SK-N-SH (cell line): ENCODE measurements at regions not wholly inside any gene's neighbourhood (a gene's known extent, or its start where the extent isn't known, plus 50 kb on each side); places are given as distances from the start of the nearest gene placed in this dataset.
"Not testable (repeated sequence)": the region's sequence is repeated elsewhere in the genome, so short reads cannot be mapped to it uniquely, and the experiment has no call there.

Experiments
- CTCF ChIA-PET: fragments of 300-600, 350-600 bp; formaldehyde crosslinking; extraction: SDS; loops from one replicate; lab custom pipeline; 2021; lab: Yijun Ruan, JAX
- POLR2A ChIA-PET: fragments of 350-600 bp; sonication (Branson Sonifier 250); formaldehyde crosslinking; extraction: SDS; loops from one replicate; lab custom pipeline; 2020; ENCODE audit warnings: antibody characterized with exemption, inconsistent platforms; lab: Yijun Ruan, JAX
- DNase-seq: peaks from one replicate; pipeline ENCODE4 v3.0.0; 2012
- H2AFZ ChIP-seq: fragments of 200-600 bp; sonication (generic); 2 replicates; pipeline ENCODE4 v1.8.1; 2016; ENCODE audit warnings: antibody characterized with exemption, mild to moderate bottlenecking, low read depth
- H3F3A ChIP-seq: fragments of 200-600 bp; sonication (generic); replicated peaks from 2 replicates; pipeline ENCODE3; 2016; ENCODE audit warnings: antibody characterized with exemption, mild to moderate bottlenecking; ENCODE audit not compliant: insufficient read depth
- H3K27ac ChIP-seq, 2 experiments: fragments of 200-500 bp in 1 of 2; fragments of 200-600 bp in 1 of 2; sonication (Bioruptor generic) in 1 of 2; sonication (generic), shearing (Covaris generic) in 1 of 2; 2 replicates each; pipeline versions ENCODE4 v1.5.1 to v1.6.1; 2014 to 2016; ENCODE audit warnings: low read depth in 2 of 2, inconsistent platforms in 1 of 2, low read length in 1 of 2, mild to moderate bottlenecking in 1 of 2, mixed read lengths in 1 of 2
- H3K27me3 ChIP-seq: fragments of 200-600 bp; sonication (generic), shearing (Covaris generic); 2 replicates; pipeline ENCODE4 v1.6.1; 2016; ENCODE audit warnings: mixed run types; ENCODE audit not compliant: insufficient read depth
- H3K36me3 ChIP-seq, 2 experiments: fragments of 200-500 bp in 1 of 2; fragments of 200-600 bp in 1 of 2; sonication (Bioruptor generic) in 1 of 2; sonication (generic) in 1 of 2; replicated peaks in 1 of 2; 2 replicates each; pipeline versions ENCODE3 to v1.5.1; 2014 to 2016; ENCODE audit warnings: low read length in 1 of 2, mild to moderate bottlenecking in 1 of 2; ENCODE audit not compliant: insufficient read depth in 2 of 2, control insufficient read depth in 1 of 2
- H3K4me1 ChIP-seq, 2 experiments: fragments of 200-500 bp in 1 of 2; fragments of 200-600 bp in 1 of 2; sonication (Bioruptor generic) in 1 of 2; sonication (generic), shearing (Covaris generic) in 1 of 2; 2 replicates each; pipeline versions ENCODE4 v1.5.1 to v1.6.1; 2014 to 2016; ENCODE audit warnings: low read depth in 1 of 2, low read length in 1 of 2, mixed run types in 1 of 2; ENCODE audit not compliant: insufficient read depth in 2 of 2, control insufficient read depth in 1 of 2
- H3K4me2 ChIP-seq: fragments of 200-600 bp; sonication (generic), shearing (Covaris generic); 2 replicates; pipeline ENCODE4 v1.6.1; 2017; ENCODE audit warnings: mixed run types
- H3K4me3 ChIP-seq, 2 experiments: fragments of 200-500 bp in 1 of 2; fragments of 200-600 bp in 1 of 2; sonication (Bioruptor generic) in 1 of 2; sonication (generic), shearing (Covaris generic) in 1 of 2; 2 replicates each; pipeline versions ENCODE4 v1.5.1 to v1.8.1; 2014 to 2016; ENCODE audit warnings: low read depth in 2 of 2, inconsistent platforms in 1 of 2, low read length in 1 of 2, mild to moderate bottlenecking in 1 of 2, mixed read lengths in 1 of 2, moderate library complexity in 1 of 2
- H3K79me2 ChIP-seq: fragments of 200-600 bp; sonication (generic); 2 replicates; pipeline ENCODE4 v1.8.1; 2017; ENCODE audit warnings: mild to moderate bottlenecking; ENCODE audit not compliant: insufficient read depth
- H3K9ac ChIP-seq: fragments of 200-600 bp; sonication (generic); 2 replicates; pipeline ENCODE4 v1.6.1; 2017; ENCODE audit warnings: mixed run types
- H3K9me2 ChIP-seq: fragments of 200-600 bp; sonication (generic); 2 replicates; pipeline ENCODE4 v1.6.1; 2017; ENCODE audit warnings: mixed run types
- H3K9me3 ChIP-seq: fragments of 200-600 bp; sonication (generic); 2 replicates; pipeline ENCODE4 v1.6.1; 2017; ENCODE audit warnings: mixed run types, mild to moderate bottlenecking, moderate library complexity
- H4K20me1 ChIP-seq: fragments of 200-600 bp; sonication (generic); 2 replicates; pipeline ENCODE4 v1.6.1; 2017; ENCODE audit warnings: mild to moderate bottlenecking, mixed run types; ENCODE audit not compliant: insufficient read depth
- EZH2phosphoT487 ChIP-seq: fragments of 200-600 bp; sonication (generic); IDR thresholded peaks from 2 replicates; pipeline ENCODE4 v1.6.1; 2017; ENCODE audit warnings: low read depth, mixed run types, mild to moderate bottlenecking, antibody characterized with exemption, moderate library complexity, borderline replicate concordance
- MEF2A ChIP-seq: IDR thresholded peaks from 2 replicates; pipeline ENCODE4 v1.4.0; 2012; ENCODE audit warnings: low read depth, borderline replicate concordance
- RAD21 ChIP-seq: IDR thresholded peaks from 2 replicates; pipeline ENCODE4 v1.6.1; 2012; ENCODE audit warnings: mild to moderate bottlenecking, low read length
- RFX5 ChIP-seq: IDR thresholded peaks from 2 replicates; pipeline ENCODE4 v1.6.1; 2012; ENCODE audit warnings: mild to moderate bottlenecking, improper control_type of control experiment, low read length
- SMC3 ChIP-seq: IDR thresholded peaks from 2 replicates; pipeline ENCODE4 v1.6.1; 2012; ENCODE audit warnings: low read depth, low read length, improper control_type of control experiment
- TEAD4 ChIP-seq: IDR thresholded peaks from 2 replicates; pipeline ENCODE4 v1.4.0; 2012; ENCODE audit warnings: mild to moderate bottlenecking, borderline replicate concordance; ENCODE audit not compliant: insufficient read depth
- USF1 ChIP-seq: IDR thresholded peaks from 2 replicates; pipeline ENCODE4 v1.4.0; 2012; ENCODE audit warnings: low read depth, borderline replicate concordance
- YY1 ChIP-seq: IDR thresholded peaks from 2 replicates; pipeline ENCODE4 v1.4.0; 2012; ENCODE audit warnings: low read depth, mild to moderate bottlenecking
- WGBS: methylation state at CpG from one replicate; pipeline ENCODE4 v1.1.6; 2017; ENCODE audit warnings: low lambda C conversion rate; 5-methylcytosine and 5-hydroxymethylcytosine counted together
- TF ChIP-seq, protein P1 (sequence below): IDR thresholded peaks from 2 replicates; pipeline ENCODE4; 2012
- TF ChIP-seq, protein P2 (sequence below): IDR thresholded peaks from 2 replicates; pipeline ENCODE4 v1.4.0; 2012; ENCODE audit warnings: low read depth

DNA sequence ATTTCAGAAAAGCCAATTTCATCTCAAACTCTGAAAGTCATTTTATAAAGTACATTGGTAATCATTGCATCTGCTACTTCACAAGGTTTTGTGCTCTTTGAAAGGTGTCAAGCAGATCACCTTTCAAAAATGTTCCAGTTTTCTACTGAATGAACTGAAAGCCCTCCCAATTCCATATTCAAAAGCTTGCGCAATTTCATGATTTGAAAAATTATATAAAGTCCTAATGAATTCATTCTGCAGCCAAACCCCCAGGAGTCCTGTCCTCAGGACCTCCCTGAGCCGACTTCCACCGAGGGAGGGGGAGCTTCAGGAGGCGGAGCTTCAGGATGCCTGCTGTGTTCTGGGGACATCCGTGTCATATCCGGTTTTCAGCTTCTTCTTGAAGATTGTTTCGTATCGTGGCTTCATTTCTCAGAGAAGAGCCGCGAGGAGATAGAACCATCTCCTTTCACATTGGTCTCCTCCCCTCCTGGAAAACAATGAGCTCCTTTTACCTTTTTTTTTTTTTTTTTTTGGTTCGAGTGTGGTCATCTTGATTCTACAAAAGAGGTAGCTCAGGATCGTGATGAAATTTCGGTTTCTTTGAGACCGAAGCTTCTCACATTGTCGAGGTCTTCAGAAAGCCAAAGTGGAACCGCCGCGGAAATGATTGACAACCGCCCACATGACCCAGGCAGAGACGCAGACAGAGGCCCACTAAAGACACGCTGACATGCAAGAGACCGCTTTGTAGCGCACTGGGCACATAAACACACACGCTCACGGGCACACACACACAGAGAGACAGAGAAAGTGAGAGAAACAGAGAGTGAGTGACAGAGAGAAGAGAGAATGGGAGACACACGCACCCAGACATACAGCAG lies 553.8 kb upstream of the ZNF337 start:
- CTCF ChIA-PET, H3K27ac ChIP-seq, POLR2A ChIA-PET, H3K36me3 ChIP-seq, H4K20me1 ChIP-seq, H3K9me2 ChIP-seq, H3K9me3 ChIP-seq, H3K4me1 ChIP-seq, H3F3A ChIP-seq, H3K27me3 ChIP-seq, H3K79me2 ChIP-seq: not testable (repeated sequence)
- TF ChIP-seq, protein P1, sequence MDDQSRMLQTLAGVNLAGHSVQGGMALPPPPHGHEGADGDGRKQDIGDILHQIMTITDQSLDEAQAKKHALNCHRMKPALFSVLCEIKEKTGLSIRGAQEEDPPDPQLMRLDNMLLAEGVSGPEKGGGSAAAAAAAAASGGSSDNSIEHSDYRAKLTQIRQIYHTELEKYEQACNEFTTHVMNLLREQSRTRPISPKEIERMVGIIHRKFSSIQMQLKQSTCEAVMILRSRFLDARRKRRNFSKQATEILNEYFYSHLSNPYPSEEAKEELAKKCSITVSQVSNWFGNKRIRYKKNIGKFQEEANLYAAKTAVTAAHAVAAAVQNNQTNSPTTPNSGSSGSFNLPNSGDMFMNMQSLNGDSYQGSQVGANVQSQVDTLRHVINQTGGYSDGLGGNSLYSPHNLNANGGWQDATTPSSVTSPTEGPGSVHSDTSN: peak; percentile 40; the same call in 1 of the 2 replicates
- H3K4me3 ChIP-seq: peak overlapping the region; percentile 39 to 54
- peak overlapping the region; percentile 3; the same call in 1 of the 2 replicates for H3K9ac ChIP-seq
- peak overlapping the region; percentile 92 for H2AFZ ChIP-seq
- H3K4me2 ChIP-seq: peak overlapping the region; percentile 66
- WGBS: 18% methylated on average over 26 of the region's 26 CpGs
- DNase-seq: peak; percentile 26

GRCh38 chr20:26243731-26244130 lies 547.1 kb upstream of the ZNF337 start:
- no peak for DNase-seq
- no peaks in the 10 kb centered on the region for H3K4me1 ChIP-seq
- 6% methylated on average over 4 of the region's 4 CpGs for WGBS
- ChIA-PET POLR2A (no interaction called here), CTCF (no interaction called here)
- TF ChIP-seq RAD21 (no peak), SMC3 (no peak), RFX5 (no peak), YY1 (no peak), USF1 (no peak), MEF2A (no peak), TEAD4 (no peak), EZH2phosphoT487 (no peak)
- TF ChIP-seq, protein P2, sequence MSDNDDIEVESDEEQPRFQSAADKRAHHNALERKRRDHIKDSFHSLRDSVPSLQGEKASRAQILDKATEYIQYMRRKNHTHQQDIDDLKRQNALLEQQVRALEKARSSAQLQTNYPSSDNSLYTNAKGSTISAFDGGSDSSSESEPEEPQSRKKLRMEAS: no peak
- no peak overlapping the region for H3K9ac ChIP-seq
- no peaks in the 10 kb centered on the region for H3K27me3 ChIP-seq
- peak overlapping the region; percentile 38; the same call in 1 of the 2 replicates for H2AFZ ChIP-seq
- H3K36me3 ChIP-seq: no peaks in the 10 kb centered on the region
- no peaks in the 10 kb centered on the region for H3F3A ChIP-seq
- H3K27ac ChIP-seq: no peak overlapping the region
- H3K4me3 ChIP-seq: peak overlapping the region; percentile 14 to 35; a peak in 2 of 4 replicates
- H3K79me2 ChIP-seq: no peaks in the 10 kb centered on the region
- no peaks in the 10 kb centered on the region for H3K9me3 ChIP-seq
- peak overlapping the region; percentile 49; the same call in 1 of the 2 replicates for H3K4me2 ChIP-seq
- no peaks in the 10 kb centered on the region for H3K9me2 ChIP-seq
- H4K20me1 ChIP-seq: no peaks in the 10 kb centered on the region

GRCh38 chr20:26220609-26221008 lies 524.0 kb upstream of the ZNF337 start:
- DNase-seq, H3K79me2 ChIP-seq, H3K9me3 ChIP-seq, H4K20me1 ChIP-seq, POLR2A ChIA-PET, H3K36me3 ChIP-seq, H3K9ac ChIP-seq, H3K9me2 ChIP-seq, CTCF ChIA-PET, H2AFZ ChIP-seq, H3K4me1 ChIP-seq, H3K4me2 ChIP-seq, H3K4me3 ChIP-seq, H3K27me3 ChIP-seq: not testable (repeated sequence)
- Histone ChIP-seq H3K27ac (peak overlapping the region in 1 of 2 experiments; percentile 45; a peak in 3 of 4 replicates), H3F3A (peaks cover 11% of the 10 kb centered on the region)
- WGBS: 5% methylated on average over 1 of the region's 1 CpG

DNA sequence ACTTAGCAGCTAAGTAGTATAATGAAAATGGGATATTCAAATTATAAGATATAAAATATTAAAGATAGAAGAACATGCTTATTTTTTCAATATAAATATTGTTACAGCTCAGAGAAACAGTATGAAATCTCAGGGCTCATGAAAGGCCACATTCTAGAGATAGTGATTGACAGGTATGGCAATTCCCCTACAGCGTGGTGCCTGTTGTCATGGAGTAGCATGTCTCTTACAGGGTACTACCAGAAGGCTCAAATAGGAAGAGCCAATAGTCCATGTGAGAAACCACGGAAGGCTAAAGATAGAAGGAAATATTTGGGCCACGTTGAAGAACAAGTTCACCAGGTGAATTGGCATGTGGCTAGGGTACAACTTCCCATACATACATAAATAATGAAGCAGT lies 522.9 kb upstream of the ZNF337 start:
- H3K9me3 ChIP-seq, H3K4me3 ChIP-seq, H3K4me1 ChIP-seq, H3K4me2 ChIP-seq, CTCF ChIA-PET, H3K9me2 ChIP-seq, H3K36me3 ChIP-seq, H2AFZ ChIP-seq, H3K9ac ChIP-seq, H4K20me1 ChIP-seq, DNase-seq, H3K27me3 ChIP-seq, H3K79me2 ChIP-seq, POLR2A ChIA-PET: not testable (repeated sequence)
- WGBS: 5% methylated on average over 3 of the region's 3 CpGs
- H3F3A ChIP-seq: peaks cover 11% of the 10 kb centered on the region
- H3K27ac ChIP-seq: peak overlapping the region in 1 of 2 experiments; percentile 45; a peak in 2 of 4 replicates
